NCI-H82 treated with DMSO at 0.1 percent for 48 hours (cell line): ENCODE measurements at regions not wholly inside any gene's neighbourhood (a gene's known extent, or its start where the extent isn't known, plus 50 kb on each side); places are given as distances from the start of the nearest gene placed in this dataset.

Experiments used
- DNase-seq: peaks from one replicate; lab custom pipeline; 2025; ENCODE audit not compliant: unreplicated experiment; lab: John Stamatoyannopoulos, UW

GRCh38 chr11:128266893-128267292 is 320.5 kb downstream of the ETS1 start:
- no peak for DNase-seq

- DNase-seq: no peak
Measured at GRCh38 chr11:128262463-128263345, 324.7 kb downstream of the ETS1 start.

- no peak for DNase-seq
Measured at GRCh38 chr11:128261011-128261421, 326.3 kb downstream of the ETS1 start.

GRCh38 chr11:128260398-128260797 is 327.0 kb downstream of the ETS1 start:
- no peak for DNase-seq

- no peak for DNase-seq
Measured at GRCh38 chr11:128259816-128260215, 327.5 kb downstream of the ETS1 start.

- no peak for DNase-seq
Measured at GRCh38 chr11:128254941-128255340, 332.4 kb downstream of the ETS1 start.

GRCh38 chr11:128251140-128251539 is 336.2 kb downstream of the ETS1 start:
- DNase-seq: no peak

GRCh38 chr11:128250482-128250881 is 336.9 kb downstream of the ETS1 start:
- DNase-seq: no peak

- no peak for DNase-seq
Measured at GRCh38 chr11:128246810-128247594, 340.4 kb downstream of the ETS1 start.

GRCh38 chr11:128246364-128246801 is 341.0 kb downstream of the ETS1 start:
- DNase-seq: no peak

GRCh38 chr11:128244871-128245270 is 342.5 kb downstream of the ETS1 start:
- DNase-seq: no peak

GRCh38 chr11:128242451-128242850 is 344.9 kb downstream of the ETS1 start:
- DNase-seq: no peak

GRCh38 chr11:128240546-128240945 is 346.8 kb downstream of the ETS1 start:
- no peak for DNase-seq

GRCh38 chr11:128239306-128239705 is 348.1 kb downstream of the ETS1 start:
- DNase-seq: no peak

GRCh38 chr11:128238521-128239265 is 348.7 kb downstream of the ETS1 start:
- no peak for DNase-seq

- no peak for DNase-seq
Measured at GRCh38 chr11:128236506-128237498, 350.6 kb downstream of the ETS1 start.

GRCh38 chr11:128235958-128236357 is 351.4 kb downstream of the ETS1 start:
- DNase-seq: peak; percentile 30

GRCh38 chr11:128235426-128235825 is 351.9 kb downstream of the ETS1 start:
- DNase-seq: peak; percentile 41

- no peak for DNase-seq
Measured at GRCh38 chr11:128234143-128234542, 353.2 kb downstream of the ETS1 start.

- DNase-seq: no peak
Measured at GRCh38 chr11:128232588-128232987, 354.8 kb downstream of the ETS1 start.
